ENCODE measurements at regions not wholly inside any gene's neighbourhood (a gene's known extent, or its start where the extent isn't known, plus 50 kb on each side); places are given as distances from the start of the nearest gene placed in this dataset.

DNA sequence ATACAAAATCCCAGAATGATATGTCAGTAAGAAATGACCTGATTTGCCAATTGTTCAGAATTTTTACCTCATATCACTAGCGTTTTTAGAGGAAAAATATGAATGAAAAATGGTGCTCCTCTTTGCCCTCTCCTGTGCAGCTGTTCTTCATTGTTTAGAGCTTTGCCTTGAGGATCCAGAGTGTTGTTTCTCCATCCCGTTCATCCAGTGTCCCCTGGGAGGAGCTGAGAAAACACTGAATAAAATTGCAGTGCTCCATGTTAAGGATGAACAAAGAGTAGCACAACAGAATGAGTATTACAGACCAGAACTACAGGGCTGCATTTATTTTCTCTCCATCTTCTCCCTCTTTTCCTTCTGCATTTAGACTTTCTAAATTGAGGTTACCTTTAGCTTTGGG is 133.1 kb downstream of the ADCYAP1 start:
- TF ChIP-seq, protein P1, sequence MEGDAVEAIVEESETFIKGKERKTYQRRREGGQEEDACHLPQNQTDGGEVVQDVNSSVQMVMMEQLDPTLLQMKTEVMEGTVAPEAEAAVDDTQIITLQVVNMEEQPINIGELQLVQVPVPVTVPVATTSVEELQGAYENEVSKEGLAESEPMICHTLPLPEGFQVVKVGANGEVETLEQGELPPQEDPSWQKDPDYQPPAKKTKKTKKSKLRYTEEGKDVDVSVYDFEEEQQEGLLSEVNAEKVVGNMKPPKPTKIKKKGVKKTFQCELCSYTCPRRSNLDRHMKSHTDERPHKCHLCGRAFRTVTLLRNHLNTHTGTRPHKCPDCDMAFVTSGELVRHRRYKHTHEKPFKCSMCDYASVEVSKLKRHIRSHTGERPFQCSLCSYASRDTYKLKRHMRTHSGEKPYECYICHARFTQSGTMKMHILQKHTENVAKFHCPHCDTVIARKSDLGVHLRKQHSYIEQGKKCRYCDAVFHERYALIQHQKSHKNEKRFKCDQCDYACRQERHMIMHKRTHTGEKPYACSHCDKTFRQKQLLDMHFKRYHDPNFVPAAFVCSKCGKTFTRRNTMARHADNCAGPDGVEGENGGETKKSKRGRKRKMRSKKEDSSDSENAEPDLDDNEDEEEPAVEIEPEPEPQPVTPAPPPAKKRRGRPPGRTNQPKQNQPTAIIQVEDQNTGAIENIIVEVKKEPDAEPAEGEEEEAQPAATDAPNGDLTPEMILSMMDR (IDR thresholded peaks at IDR 0.05 in 2 of 3, conservative IDR thresholded peaks at IDR 0.05 in 1 of 3; ENCODE audit: borderline replicate concordance in 1 of 3, insufficient read depth in 1 of 3, low read depth in 2 of 3, low read length in 2 of 3), result no peak
- TF ChIP-seq, protein P2, sequence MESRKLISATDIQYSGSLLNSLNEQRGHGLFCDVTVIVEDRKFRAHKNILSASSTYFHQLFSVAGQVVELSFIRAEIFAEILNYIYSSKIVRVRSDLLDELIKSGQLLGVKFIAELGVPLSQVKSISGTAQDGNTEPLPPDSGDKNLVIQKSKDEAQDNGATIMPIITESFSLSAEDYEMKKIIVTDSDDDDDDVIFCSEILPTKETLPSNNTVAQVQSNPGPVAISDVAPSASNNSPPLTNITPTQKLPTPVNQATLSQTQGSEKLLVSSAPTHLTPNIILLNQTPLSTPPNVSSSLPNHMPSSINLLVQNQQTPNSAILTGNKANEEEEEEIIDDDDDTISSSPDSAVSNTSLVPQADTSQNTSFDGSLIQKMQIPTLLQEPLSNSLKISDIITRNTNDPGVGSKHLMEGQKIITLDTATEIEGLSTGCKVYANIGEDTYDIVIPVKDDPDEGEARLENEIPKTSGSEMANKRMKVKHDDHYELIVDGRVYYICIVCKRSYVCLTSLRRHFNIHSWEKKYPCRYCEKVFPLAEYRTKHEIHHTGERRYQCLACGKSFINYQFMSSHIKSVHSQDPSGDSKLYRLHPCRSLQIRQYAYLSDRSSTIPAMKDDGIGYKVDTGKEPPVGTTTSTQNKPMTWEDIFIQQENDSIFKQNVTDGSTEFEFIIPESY (IDR thresholded peaks at IDR 0.05; ENCODE audit: extremely low read depth, insufficient replicate concordance, low read length), result no peak
- TF ChIP-seq YY1 (IDR thresholded peaks at IDR 0.05; ENCODE audit: extremely low read depth, insufficient replicate concordance, low read depth, low read length), result no peak
- no peak for TF ChIP-seq CEBPB (IDR thresholded peaks at IDR 0.05; ENCODE audit: low read depth)
